GM19328 (cell line): ENCODE measurements at regions not wholly inside any gene's neighbourhood (a gene's known extent, or its start where the extent isn't known, plus 50 kb on each side); places are given as distances from the start of the nearest gene placed in this dataset.

ENCODE experiments used
- ATAC-seq: cut with Tn5 transposase; IDR thresholded peaks from one replicate; pipeline ENCODE4 v1.9.1; 2021; ENCODE audit warnings: mild to moderate bottlenecking, moderate library complexity; ENCODE audit not compliant: unreplicated experiment

DNA sequence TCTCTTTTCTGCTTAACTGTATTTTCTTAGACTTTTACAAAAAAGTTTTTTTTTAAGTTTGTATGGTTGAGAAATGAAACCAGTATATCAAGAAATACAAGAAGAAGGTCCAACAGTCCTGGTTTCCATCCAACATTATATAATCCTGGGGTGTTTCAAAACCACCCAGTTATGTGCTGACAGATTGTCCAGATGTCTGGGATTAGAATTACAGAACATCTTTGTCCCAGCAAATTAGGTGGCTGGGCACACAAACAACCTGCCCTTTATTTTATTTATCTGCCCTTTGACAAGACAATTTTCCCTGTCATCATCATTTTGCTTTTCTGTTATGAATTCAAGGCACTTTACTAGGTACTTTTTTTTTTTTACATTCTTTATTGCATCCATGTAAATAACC lies 622.1 kb downstream of the PLPP3 start:
- no peak for ATAC-seq

GRCh38 chr1:55955016-55955621 lies 624.2 kb downstream of the PLPP3 start:
- ATAC-seq: no peak

DNA sequence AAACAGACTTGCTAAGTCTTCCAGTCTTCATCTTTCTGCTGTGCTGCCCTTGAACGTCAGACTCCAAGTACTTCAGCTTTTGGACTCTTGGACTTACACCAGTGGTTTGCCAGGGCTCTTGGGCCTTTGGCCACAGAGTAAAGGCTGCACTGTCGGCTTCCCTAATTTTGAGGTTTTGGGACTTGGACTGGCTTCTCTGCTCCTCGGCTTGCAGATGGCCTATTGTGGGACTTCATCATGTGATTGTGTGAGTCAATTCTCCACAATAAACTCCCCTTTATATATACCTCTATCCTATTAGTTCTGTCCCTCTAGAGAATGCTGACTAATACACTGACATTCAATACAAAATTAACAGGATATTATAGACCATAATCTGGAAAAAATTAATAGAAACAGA lies 628.1 kb downstream of the PLPP3 start:
- ATAC-seq: no peak

GRCh38 chr1:55947446-55947845 lies 631.9 kb downstream of the PLPP3 start:
- no peak for ATAC-seq

- no peak for ATAC-seq
Observed at GRCh38 chr1:55943721-55944435, 635.5 kb downstream of the PLPP3 start.

DNA sequence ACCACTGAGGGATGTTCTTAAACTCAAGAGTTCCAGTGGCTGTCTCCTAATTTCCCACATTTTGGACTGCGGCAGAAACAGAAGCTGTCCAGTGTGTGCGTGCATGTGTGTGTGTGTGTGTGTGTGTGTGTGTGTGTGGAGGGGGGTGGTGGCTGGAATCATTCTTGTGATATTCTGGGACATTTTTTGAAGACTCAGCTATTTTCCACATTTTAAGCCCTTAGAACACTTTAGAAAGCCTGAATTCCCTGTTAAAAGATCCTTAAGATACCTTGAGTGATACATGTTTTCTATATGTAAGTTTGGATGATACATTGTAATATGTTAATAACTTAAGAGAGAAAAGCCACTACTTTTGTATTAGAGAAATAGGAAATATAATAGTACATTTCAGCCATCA lies 636.4 kb downstream of the PLPP3 start:
- no peak for ATAC-seq

DNA sequence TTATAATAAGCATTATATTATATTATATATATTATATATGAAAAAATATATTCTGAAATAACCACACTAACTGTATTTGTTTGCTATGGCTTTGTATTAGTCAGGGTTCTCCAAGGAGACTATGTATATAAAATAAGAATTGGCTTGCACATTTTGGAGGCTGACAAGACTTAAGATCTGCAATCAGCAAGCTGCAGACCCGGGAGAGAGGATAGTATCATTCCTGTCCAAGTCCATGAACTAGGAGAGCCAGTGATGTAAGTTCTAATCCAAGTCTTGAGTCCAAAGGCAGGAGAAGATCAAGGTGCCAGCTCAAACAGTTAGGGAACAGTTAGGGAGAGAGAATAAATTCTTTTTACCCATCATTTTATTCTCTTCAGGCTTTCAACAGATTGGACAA lies 639.5 kb downstream of the PLPP3 start:
- no peak for ATAC-seq

GRCh38 chr1:55938861-55939260 lies 640.5 kb downstream of the PLPP3 start:
- ATAC-seq: no peak

GRCh38 chr1:55938376-55938850 lies 641.0 kb downstream of the PLPP3 start:
- no peak for ATAC-seq

DNA sequence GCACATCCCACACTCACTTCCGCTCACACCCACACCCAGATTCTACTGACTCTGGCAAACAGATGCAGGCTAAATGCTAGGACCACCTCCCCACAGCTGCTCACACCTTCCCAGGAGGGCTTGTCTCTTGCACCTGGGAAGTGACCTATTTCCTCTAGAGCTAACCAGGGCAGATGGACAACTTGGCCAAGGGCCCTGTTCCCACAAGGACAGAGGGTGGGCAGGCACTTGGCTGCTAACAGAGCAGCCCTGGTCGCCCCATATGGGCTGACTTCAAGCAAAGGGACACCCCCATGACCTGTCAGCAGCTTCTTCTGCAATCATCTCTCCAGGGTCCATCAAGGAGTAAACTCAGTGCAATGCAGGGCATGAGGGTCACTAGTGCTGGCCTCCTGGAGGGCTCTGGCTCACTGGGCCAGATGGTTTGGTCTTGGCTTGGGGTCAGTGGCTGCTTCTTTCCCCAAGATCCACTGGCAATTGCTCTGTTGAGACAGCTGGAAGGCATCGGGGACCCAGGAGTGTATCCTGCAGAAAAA lies 641.5 kb downstream of the PLPP3 start:
- ATAC-seq: no peak

GRCh38 chr1:55935236-55935635 lies 644.1 kb downstream of the PLPP3 start:
- no peak for ATAC-seq

DNA sequence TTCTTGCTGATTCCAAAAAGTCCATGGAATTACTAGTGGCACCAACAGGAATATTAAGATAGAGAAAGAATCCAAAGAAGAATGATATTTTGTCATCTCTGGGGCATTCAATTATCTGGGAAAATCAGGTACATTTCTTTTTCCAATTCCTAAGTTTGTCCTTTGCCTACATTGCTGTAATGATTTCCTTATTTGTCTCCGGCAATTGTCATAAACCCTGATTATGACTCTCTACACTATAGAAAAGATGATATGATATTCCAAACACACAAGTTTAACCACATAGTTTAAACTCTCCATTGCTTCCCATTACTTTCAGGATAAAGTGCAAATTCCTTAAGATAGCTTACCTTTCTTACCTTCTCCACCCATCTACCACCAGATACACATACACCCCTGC lies 647.0 kb downstream of the PLPP3 start:
- no peak for ATAC-seq

- no peak for ATAC-seq
Observed at GRCh38 chr1:55931081-55931940, 648.1 kb downstream of the PLPP3 start.

GRCh38 chr1:55929652-55930051 lies 649.7 kb downstream of the PLPP3 start:
- no peak for ATAC-seq

GRCh38 chr1:55928576-55928975 lies 650.8 kb downstream of the PLPP3 start:
- ATAC-seq: no peak

- ATAC-seq: no peak
Observed at GRCh38 chr1:55927702-55928290, 651.6 kb downstream of the PLPP3 start.

- no peak for ATAC-seq
Observed at GRCh38 chr1:55926906-55927471, 652.4 kb downstream of the PLPP3 start.

DNA sequence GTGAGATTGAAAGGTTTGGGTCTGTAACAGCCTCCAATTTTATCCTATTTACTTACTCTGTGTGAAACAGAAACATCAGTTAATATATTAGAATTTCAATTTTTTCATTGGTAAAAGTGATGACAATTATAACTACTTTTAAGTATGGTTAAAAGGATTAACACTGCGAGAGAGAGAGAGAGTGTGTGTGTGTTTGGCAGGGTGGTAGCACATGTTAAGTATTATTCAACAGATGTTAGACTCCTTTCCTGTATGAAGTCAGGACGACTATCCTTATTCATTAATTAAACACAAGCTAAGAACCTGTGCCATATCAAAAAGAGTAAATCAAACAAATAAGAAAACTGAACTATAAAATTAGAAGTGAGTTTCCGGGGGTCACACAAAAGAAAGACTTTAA lies 662.5 kb downstream of the PLPP3 start:
- no peak for ATAC-seq

- ATAC-seq: no peak
Observed at GRCh38 chr1:55916481-55916880, 662.9 kb downstream of the PLPP3 start.

DNA sequence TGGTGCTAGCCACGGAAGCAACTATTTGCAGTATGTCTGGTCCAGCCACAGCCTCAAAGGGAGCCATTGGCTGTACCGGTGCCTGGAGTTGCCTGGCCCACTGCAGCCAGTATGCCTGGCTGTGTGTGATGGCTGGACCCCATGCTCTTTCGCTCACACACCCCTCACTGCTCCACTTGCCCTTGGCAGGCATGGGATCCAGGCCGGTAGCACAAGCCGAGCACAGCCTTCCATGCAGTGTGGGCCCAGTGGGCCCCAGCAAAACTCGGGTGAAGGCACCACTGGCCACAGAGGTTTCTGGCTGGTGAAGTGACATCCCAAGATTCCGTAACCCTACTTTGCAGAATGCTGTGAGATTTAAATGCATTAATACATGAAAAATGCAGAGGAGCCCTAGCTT lies 665.8 kb downstream of the PLPP3 start:
- ATAC-seq: no peak

DNA sequence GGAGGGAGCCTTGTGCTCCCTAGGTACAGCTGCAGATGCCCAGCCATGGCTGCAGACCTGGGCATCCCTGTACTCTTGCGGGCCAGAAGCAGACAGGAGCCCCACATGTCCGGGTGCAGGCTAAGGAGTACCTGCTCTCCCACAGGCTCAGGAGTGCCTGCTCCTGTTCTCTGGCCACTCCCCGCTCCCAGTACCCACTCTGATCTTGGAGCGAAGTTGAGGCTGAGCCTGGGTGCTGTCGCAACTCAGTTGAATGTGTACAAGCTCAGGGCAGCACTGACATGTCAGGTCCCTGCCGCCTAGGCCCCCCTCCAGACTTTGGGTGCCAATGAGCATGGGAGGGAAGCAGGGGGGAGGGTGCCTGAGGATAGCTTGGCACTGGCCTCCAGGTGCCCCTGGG lies 666.9 kb downstream of the PLPP3 start:
- ATAC-seq: no peak
